Activated CD4-positive, alpha-beta T cell treated with anti-CD3 and anti-CD28 coated beads for 24 hours (primary cell): ENCODE measurements at regions not wholly inside any gene's neighbourhood (a gene's known extent, or its start where the extent isn't known, plus 50 kb on each side); places are given as distances from the start of the nearest gene placed in this dataset.

Experiments
- DNase-seq, 2 donors: peaks; one replicate each; pipeline ENCODE4 v3.0.0-alpha.2; 2020; ENCODE audit warnings: low read depth in 2 of 2

DNA sequence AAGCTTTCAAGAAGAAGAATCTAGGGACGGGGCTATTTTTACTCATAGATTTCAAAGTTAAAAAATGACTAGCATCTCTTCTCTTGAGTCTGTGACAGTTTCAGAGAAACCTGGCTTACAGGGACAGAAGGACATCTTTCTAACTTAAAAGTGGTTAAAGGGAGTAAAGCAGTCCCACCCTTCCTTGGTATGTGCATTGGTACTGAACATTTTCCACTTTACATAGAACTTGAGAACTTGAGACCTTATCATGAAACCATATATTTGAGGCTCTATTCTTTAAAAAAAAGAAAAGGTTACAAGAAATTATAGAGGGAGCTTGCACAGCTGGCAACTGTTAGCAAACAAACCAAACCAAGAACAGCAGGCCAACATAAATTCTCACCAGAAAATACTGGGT is 73.4 kb upstream of the GAREM1 start:
- no peak for DNase-seq

DNA sequence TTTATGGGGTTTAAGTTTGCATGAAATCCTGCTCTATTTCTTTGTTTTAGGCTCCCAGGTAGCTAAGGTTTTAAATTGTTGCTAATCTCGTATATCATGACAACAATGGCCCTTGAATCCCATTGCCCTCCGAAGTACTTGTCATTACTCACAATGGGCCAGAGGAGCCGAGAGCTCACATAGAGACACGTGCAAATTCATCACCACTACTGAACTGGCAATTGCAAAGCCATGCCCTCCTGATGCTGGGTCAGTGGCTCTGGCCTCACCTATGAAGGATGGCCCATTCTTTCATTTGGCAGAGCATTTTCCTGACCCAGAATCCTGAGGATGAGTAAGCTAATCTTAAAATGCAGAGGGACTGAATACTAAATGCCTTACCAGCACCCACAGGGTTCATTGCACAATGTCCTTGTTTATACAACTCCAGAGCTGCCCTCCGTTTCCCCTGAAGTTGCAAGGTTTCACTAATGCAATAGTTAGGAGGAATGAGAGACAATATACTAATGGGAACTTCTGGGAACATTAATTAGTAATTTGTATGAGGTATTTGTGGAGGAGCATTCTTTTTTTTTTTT is 71.6 kb upstream of the GAREM1 start:
- no peak for DNase-seq

DNA sequence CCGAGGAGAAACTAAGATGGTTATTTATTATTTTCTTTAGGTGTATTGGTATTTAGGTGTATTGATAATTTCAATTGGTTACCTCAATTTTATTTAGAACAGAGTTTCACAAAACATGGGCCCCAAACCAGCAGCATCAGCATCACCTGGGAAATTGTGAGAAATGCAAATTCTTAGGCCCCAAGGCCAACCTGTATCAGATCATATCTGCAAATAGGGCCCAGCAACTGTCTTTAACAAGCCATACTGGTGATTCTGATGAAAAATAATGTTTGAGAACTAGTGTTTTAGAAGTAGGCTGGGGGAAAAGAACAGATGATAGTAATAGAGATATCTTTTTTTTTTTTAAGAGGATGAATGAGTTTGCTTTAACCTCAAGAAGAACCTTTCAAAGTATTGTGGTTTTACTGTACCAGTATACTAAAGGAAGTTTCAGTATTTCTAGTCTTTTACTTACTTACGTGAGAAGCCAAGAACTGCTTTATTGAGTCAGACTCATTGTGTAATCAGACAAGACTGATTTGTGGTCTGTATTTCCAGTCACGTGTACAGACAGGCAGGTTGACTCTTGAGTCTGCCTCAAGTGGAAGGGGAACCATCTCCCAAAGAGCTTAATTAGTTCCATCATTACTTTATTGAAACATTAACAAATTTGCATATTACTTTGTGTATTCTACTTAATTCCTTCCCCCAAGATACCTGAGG is 60.4 kb upstream of the GAREM1 start:
- DNase-seq: no peak

DNA sequence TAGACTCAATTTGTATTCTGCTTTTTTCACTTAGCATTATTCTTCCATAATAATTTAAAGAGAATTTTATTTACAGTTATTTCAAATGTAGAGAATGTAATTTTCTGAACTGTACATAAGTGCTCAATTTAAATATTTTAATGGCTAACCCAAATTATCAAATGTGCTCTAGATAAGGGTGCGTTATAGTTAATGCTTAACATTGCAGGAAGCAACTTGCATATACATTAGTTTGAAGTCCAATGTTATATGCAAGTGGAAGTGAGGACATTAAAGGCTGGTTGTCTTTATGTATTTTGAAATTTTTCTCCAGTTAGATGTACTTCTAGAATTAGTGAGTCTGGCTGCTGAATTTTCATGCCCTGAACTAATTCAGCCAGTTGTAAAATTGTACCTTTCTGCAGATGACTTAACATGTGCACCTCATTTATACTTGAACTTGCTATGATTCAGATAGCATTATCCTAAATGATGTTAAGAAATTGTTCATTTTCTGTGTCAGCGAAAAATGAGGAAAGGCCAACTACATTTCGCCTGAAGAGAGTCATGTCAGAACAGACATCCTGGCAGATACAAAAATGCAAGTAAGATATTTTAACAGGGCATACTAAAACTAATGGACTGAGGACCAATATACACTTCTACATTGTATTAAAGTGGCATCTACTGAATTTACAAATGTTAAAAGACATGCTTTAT is 59.2 kb upstream of the GAREM1 start:
- DNase-seq: no peak

DNA sequence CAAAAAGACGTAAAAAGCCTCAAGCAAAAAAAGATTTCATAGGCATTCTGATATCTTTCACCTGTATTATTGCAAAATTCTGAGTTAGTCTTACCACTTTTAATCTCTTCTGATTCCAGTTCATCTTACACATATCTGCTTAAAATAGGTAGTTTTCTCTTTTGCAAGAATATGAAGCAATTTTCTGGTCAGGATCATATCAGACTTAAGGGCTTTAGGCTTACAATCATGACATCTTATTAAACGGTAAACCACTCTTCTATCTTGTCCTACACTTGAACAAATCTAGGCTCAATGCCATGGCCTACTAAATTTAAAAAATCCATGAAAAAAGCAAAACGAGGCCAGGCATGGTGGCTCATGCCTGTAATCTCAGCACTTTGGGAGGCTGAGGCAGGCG is 50.1 kb upstream of the GAREM1 start:
- no peak for DNase-seq
